Rectal smooth muscle tissue (tissue), 1 donor: ENCODE measurements at regions not wholly inside any gene's neighbourhood (a gene's known extent, or its start where the extent isn't known, plus 50 kb on each side); places are given as distances from the start of the nearest gene placed in this dataset.

Source experiments
- H3K27ac ChIP-seq: one replicate; pipeline ENCODE4 v1.7.0; 2013; ENCODE audit warnings: low read depth, low read length, inconsistent platforms
- H3K27me3 ChIP-seq: one replicate; pipeline ENCODE4 v1.7.0; 2013; ENCODE audit warnings: low read length; ENCODE audit not compliant: control insufficient read depth, insufficient read depth
- H3K36me3 ChIP-seq: one replicate; pipeline ENCODE4 v1.7.0; 2013; ENCODE audit warnings: low read length; ENCODE audit not compliant: control insufficient read depth, insufficient read depth
- H3K4me1 ChIP-seq: one replicate; pipeline ENCODE4 v1.7.0; 2013; ENCODE audit warnings: low read length; ENCODE audit not compliant: control insufficient read depth, insufficient read depth
- H3K4me3 ChIP-seq: one replicate; pipeline ENCODE4 v1.7.0; 2013; ENCODE audit warnings: low read length
- H3K9ac ChIP-seq: one replicate; pipeline ENCODE4 v1.7.0; 2013; ENCODE audit warnings: low read length

GRCh38 chr14:25180221-25180620, 130.3 kb upstream of the STXBP6 start:
- H3K4me3 ChIP-seq, result no peak overlapping the region

GRCh38 chr14:25178255-25178654, 128.3 kb upstream of the STXBP6 start:
- H3K27ac ChIP-seq, result no peak overlapping the region
- no peaks in the 10 kb centered on the region for H3K36me3 ChIP-seq
- H3K4me1 ChIP-seq, result no peaks in the 10 kb centered on the region
- H3K27me3 ChIP-seq, result no peaks in the 10 kb centered on the region
- no peak overlapping the region for H3K9ac ChIP-seq
- H3K4me3 ChIP-seq, result no peak overlapping the region

More at GRCh38 chr14:25180221-25180620, 130.3 kb upstream of the STXBP6 start:
- no peaks in the 10 kb centered on the region for H3K36me3 ChIP-seq
- H3K27ac ChIP-seq, result no peak overlapping the region
- H3K27me3 ChIP-seq, result no peaks in the 10 kb centered on the region
- H3K9ac ChIP-seq, result no peak overlapping the region
- no peaks in the 10 kb centered on the region for H3K4me1 ChIP-seq

GRCh38 chr14:25150934-25151790, 101.2 kb upstream of the STXBP6 start:
- Histone ChIP-seq H3K9ac (no peak overlapping the region), H3K27me3 (no peaks in the 10 kb centered on the region), H3K27ac (no peak overlapping the region), H3K4me3 (no peak overlapping the region), H3K4me1 (no peaks in the 10 kb centered on the region), H3K36me3 (no peaks in the 10 kb centered on the region)

- H3K4me3 ChIP-seq, result no peak overlapping the region
- H3K9ac ChIP-seq, result no peak overlapping the region
- no peaks in the 10 kb centered on the region for H3K27me3 ChIP-seq
- H3K27ac ChIP-seq, result no peak overlapping the region
- no peaks in the 10 kb centered on the region for H3K4me1 ChIP-seq
- no peaks in the 10 kb centered on the region for H3K36me3 ChIP-seq
These were observed 100.5 kb upstream of the STXBP6 start for GRCh38 chr14:25150401-25150800.

- Histone ChIP-seq H3K27me3 (no peaks in the 10 kb centered on the region), H3K36me3 (no peaks in the 10 kb centered on the region), H3K4me1 (no peaks in the 10 kb centered on the region), H3K9ac (no peak overlapping the region), H3K4me3 (no peak overlapping the region), H3K27ac (no peak overlapping the region)
These were observed 90.5 kb upstream of the STXBP6 start for GRCh38 chr14:25140411-25140810.

GRCh38 chr14:25136811-25137210, 86.9 kb upstream of the STXBP6 start:
- H3K4me1 ChIP-seq, result no peaks in the 10 kb centered on the region
- no peak overlapping the region for H3K4me3 ChIP-seq
- H3K9ac ChIP-seq, result no peak overlapping the region
- no peak overlapping the region for H3K27ac ChIP-seq
- H3K36me3 ChIP-seq, result no peaks in the 10 kb centered on the region
- no peaks in the 10 kb centered on the region for H3K27me3 ChIP-seq

- no peaks in the 10 kb centered on the region for H3K27me3 ChIP-seq
- H3K36me3 ChIP-seq, result no peaks in the 10 kb centered on the region
- no peaks in the 10 kb centered on the region for H3K4me1 ChIP-seq
- H3K9ac ChIP-seq, result no peak overlapping the region
- no peak overlapping the region for H3K4me3 ChIP-seq
- H3K27ac ChIP-seq, result no peak overlapping the region
These were observed 84.2 kb upstream of the STXBP6 start for GRCh38 chr14:25134184-25134583.

GRCh38 chr14:25132732-25133422, 82.9 kb upstream of the STXBP6 start:
- Histone ChIP-seq H3K4me3 (no peak overlapping the region), H3K27ac (no peak overlapping the region), H3K4me1 (no peaks in the 10 kb centered on the region), H3K9ac (no peak overlapping the region), H3K36me3 (no peaks in the 10 kb centered on the region), H3K27me3 (no peaks in the 10 kb centered on the region)

GRCh38 chr14:25132094-25132493, 82.1 kb upstream of the STXBP6 start:
- Histone ChIP-seq H3K27me3 (no peaks in the 10 kb centered on the region), H3K9ac (no peak overlapping the region), H3K36me3 (no peaks in the 10 kb centered on the region), H3K27ac (no peak overlapping the region), H3K4me1 (no peaks in the 10 kb centered on the region), H3K4me3 (no peak overlapping the region)

GRCh38 chr14:25122843-25123242, 72.9 kb upstream of the STXBP6 start:
- H3K27me3 ChIP-seq, result no peaks in the 10 kb centered on the region
- H3K9ac ChIP-seq, result no peak overlapping the region

GRCh38 chr14:25122211-25122610, 72.3 kb upstream of the STXBP6 start:
- H3K27ac ChIP-seq, result no peak overlapping the region
- no peaks in the 10 kb centered on the region for H3K36me3 ChIP-seq
- no peaks in the 10 kb centered on the region for H3K27me3 ChIP-seq

More at GRCh38 chr14:25122843-25123242, 72.9 kb upstream of the STXBP6 start:
- no peaks in the 10 kb centered on the region for H3K4me1 ChIP-seq
- H3K4me3 ChIP-seq, result no peak overlapping the region
- no peaks in the 10 kb centered on the region for H3K36me3 ChIP-seq
- H3K27ac ChIP-seq, result no peak overlapping the region

GRCh38 chr14:25121337-25122129, 71.6 kb upstream of the STXBP6 start:
- Histone ChIP-seq H3K9ac (no peak overlapping the region), H3K4me3 (no peak overlapping the region), H3K27me3 (no peaks in the 10 kb centered on the region), H3K27ac (no peak overlapping the region), H3K4me1 (no peaks in the 10 kb centered on the region), H3K36me3 (no peaks in the 10 kb centered on the region)

More at GRCh38 chr14:25122211-25122610, 72.3 kb upstream of the STXBP6 start:
- no peaks in the 10 kb centered on the region for H3K4me1 ChIP-seq
- H3K9ac ChIP-seq, result no peak overlapping the region
- no peak overlapping the region for H3K4me3 ChIP-seq
